ENCODE measurements at regions not wholly inside any gene's neighbourhood (a gene's known extent, or its start where the extent isn't known, plus 50 kb on each side); places are given as distances from the start of the nearest gene placed in this dataset.

DNA sequence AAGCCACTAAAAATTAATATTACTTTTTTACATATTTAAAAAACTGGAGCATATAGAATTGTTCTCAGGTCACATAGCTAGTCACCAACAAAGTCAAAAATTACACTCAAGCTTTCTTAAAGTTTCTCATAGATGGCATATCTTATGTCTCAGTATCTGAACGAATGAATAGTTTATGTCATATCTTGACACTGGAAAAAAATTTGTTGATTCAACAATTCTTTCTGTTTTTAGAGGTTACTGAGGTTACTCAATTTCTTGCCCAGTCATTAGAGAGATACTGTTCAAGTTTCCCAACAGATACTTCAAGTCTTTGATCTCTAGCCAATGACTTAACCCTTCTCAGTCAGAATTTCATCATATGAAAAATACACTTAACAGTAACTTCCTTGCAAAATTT lies 113.1 kb upstream of the XIRP2 start:
- TF ChIP-seq, protein P1, sequence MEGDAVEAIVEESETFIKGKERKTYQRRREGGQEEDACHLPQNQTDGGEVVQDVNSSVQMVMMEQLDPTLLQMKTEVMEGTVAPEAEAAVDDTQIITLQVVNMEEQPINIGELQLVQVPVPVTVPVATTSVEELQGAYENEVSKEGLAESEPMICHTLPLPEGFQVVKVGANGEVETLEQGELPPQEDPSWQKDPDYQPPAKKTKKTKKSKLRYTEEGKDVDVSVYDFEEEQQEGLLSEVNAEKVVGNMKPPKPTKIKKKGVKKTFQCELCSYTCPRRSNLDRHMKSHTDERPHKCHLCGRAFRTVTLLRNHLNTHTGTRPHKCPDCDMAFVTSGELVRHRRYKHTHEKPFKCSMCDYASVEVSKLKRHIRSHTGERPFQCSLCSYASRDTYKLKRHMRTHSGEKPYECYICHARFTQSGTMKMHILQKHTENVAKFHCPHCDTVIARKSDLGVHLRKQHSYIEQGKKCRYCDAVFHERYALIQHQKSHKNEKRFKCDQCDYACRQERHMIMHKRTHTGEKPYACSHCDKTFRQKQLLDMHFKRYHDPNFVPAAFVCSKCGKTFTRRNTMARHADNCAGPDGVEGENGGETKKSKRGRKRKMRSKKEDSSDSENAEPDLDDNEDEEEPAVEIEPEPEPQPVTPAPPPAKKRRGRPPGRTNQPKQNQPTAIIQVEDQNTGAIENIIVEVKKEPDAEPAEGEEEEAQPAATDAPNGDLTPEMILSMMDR (IDR thresholded peaks at IDR 0.05): no peak
- TF ChIP-seq ZFX (IDR thresholded peaks at IDR 0.05; ENCODE audit: borderline replicate concordance): no peak
